ENCODE measurements at regions not wholly inside any gene's neighbourhood (a gene's known extent, or its start where the extent isn't known, plus 50 kb on each side); places are given as distances from the start of the nearest gene placed in this dataset.

GRCh38 chr2:6773694-6774044 is 92.0 kb downstream of the CMPK2 start:
- H3K4me3 ChIP-seq (ENCODE audit: low read length) = no peak overlapping the region

DNA sequence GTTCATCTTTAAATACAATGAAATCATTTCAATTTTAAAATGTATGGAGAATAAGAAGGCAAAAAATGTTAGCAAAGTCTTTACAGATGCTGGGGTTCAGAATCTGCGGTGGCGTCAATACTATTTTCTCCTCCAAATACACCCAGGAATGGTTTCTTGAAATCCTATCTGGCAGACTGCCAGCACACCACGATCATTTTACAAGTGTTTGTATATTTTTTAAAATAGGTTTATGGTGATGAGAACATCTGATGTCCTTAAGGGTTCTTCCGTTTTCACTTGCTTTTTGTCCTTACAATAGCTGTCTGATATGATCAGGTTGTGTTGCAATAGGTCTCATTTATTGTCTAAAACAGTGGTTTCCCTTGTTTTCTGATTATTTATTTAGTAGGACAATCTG is 89.6 kb downstream of the CMPK2 start:
- H3K4me3 ChIP-seq (ENCODE audit: low read length) = no peak overlapping the region
- DNase-seq (ENCODE audit: low read depth, low spot score) = no peak

More at GRCh38 chr2:6773694-6774044, 92.0 kb downstream of the CMPK2 start:
- no peak for DNase-seq (ENCODE audit: low read depth, low spot score)

- DNase-seq (ENCODE audit: low read depth, low spot score) = no peak
- H3K4me3 ChIP-seq (ENCODE audit: low read length) = no peak overlapping the region
These were observed 88.1 kb downstream of the CMPK2 start for GRCh38 chr2:6777626-6778025.

- peak; percentile 82 for DNase-seq (ENCODE audit: low read depth, low spot score)
- no peak overlapping the region; the same call in 1 of the 2 replicates for H3K4me3 ChIP-seq (ENCODE audit: low read length)
These were observed 84.9 kb downstream of the CMPK2 start for GRCh38 chr2:6780765-6781274.

DNA sequence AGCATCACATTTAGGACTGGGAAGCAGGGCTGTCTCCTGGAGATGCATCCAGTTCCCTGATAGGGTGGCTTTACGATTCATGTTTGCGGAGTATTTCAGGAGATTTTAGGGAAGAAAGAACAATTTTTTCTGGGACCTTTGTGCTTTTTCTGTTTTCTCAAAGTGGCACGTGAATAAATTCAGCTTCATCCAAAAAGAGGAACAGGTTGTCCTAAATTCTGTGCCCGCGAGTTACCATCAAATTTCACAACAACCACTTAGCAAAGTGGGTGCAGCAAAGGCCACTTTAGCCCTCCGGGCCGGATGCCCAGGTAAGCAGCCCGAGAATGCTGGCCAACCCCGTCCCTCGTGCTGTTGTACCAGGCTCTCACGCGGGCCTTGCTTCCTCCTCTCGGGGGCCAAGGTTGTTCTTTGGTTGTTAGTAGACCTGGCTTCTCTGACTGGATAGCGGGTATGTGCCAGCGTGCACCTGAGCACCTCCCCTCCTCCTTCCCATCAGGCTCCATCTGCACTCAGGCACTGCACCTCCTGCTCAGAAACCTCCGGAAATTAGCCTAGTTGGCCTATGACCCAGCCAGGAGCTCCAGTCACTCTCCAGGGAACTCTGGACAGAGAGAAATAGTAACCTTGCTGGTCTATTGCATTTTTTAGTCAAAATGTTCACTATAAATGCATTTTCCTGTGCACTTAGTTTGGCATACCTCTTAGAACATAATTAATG is 83.0 kb downstream of the CMPK2 start:
- no peak for DNase-seq (ENCODE audit: low read depth, low spot score)
- H3K4me3 ChIP-seq (ENCODE audit: low read length) = no peak overlapping the region

DNA sequence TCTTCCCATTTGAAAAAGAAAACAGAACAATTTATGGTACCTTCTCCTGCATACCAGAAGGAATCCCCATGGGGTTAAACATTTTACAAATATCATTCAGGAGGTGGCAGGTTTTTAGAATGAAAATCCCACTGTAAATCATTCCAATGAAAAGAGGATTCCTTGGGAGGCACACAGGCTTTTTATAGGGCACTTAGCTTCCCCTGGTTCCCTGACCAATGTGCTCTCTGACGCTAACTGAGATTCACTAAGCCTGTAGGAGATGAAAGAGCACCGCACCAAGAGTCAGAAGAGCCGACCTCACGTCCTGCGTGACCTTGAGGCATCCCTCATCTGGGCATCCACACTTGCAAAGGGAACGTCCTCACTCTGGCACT is 82.5 kb downstream of the CMPK2 start:
- H3K4me3 ChIP-seq (ENCODE audit: low read length) = no peak overlapping the region
- DNase-seq (ENCODE audit: low read depth, low spot score) = no peak

GRCh38 chr2:6784291-6784690 is 81.4 kb downstream of the CMPK2 start:
- no peak overlapping the region for H3K4me3 ChIP-seq (ENCODE audit: low read length)
- DNase-seq (ENCODE audit: low read depth, low spot score) = no peak

DNA sequence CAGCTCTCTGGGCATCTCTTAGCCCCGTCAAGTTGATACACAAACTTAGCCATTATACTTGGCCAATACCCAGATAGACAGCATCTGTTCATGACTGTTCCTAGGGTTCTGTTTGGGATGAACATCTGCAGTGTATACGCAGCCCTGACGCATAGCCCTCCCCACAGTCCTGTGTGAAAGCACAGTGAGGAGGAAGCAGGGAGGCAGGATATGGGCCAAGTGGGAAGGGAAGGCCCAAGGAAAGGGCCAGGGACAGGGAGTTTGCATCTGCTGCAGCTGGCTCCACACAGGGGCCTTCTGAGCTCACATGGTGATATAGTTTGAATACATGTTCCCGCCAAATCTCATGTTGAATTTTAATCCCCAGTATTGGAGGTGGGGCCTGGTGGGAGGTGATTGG is 80.2 kb downstream of the CMPK2 start:
- no peak for DNase-seq (ENCODE audit: low read depth, low spot score)
- no peak overlapping the region for H3K4me3 ChIP-seq (ENCODE audit: low read length)

- DNase-seq (ENCODE audit: low read depth, low spot score) = no peak
- H3K4me3 ChIP-seq (ENCODE audit: low read length) = no peak overlapping the region
These were observed 78.3 kb downstream of the CMPK2 start for GRCh38 chr2:6787376-6787775.

GRCh38 chr2:6788614-6789013 is 77.1 kb downstream of the CMPK2 start:
- no peak for DNase-seq (ENCODE audit: low read depth, low spot score)
- H3K4me3 ChIP-seq (ENCODE audit: low read length) = no peak overlapping the region

- H3K4me3 ChIP-seq (ENCODE audit: low read length) = no peak overlapping the region
- DNase-seq (ENCODE audit: low read depth, low spot score) = no peak
These were observed 76.1 kb downstream of the CMPK2 start for GRCh38 chr2:6789559-6790138.

- no peak overlapping the region for H3K4me3 ChIP-seq (ENCODE audit: low read length)
- DNase-seq (ENCODE audit: low read depth, low spot score) = no peak
These were observed 74.0 kb downstream of the CMPK2 start for GRCh38 chr2:6791682-6792081.

- DNase-seq (ENCODE audit: low read depth, low spot score) = no peak
- H3K4me3 ChIP-seq (ENCODE audit: low read length) = no peak overlapping the region
These were observed 72.8 kb downstream of the CMPK2 start for GRCh38 chr2:6792883-6793282.

DNA sequence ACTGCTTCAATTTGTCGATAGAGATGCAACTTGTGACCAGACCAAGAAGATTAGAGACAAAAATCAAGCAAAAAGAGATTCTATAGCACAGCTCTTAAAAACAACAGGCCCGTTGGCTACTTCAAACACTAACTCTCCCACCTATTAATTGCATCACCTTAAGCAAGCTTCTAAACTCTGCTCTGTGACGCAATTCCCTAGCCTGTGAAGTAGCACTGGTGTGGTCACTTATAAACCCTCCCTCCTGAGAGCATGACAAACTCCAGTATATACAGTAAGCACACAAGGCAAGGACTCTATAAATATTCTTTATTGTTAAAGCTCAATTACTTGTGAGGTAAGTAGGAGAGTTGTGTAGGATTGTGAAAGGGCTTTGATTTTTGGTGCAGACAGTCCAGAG is 72.3 kb downstream of the CMPK2 start:
- DNase-seq (ENCODE audit: low read depth, low spot score) = no peak

DNA sequence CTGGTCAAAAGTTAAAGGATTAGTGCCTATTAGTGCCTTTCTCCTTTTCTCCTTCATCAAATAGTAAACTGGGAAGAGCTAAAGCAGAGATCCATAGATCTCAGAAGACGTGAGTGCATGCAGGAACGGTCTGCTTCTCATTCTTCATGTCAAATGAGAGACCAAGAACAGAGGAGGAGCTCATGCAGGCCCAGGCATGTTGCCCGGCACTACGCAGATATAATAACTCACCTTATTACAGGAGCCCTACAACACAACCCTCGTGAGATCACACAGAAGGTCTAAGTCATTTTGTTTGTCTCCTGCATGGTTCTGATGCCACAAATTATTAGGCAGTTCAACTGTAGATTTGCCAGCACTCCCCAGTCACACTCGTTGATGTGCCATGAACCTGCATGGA is 71.8 kb downstream of the CMPK2 start:
- no peak for DNase-seq (ENCODE audit: low read depth, low spot score)
- no peak overlapping the region for H3K4me3 ChIP-seq (ENCODE audit: low read length)

More for the DNA sequence above, 72.3 kb downstream of the CMPK2 start:
- no peak overlapping the region for H3K4me3 ChIP-seq (ENCODE audit: low read length)

DNA sequence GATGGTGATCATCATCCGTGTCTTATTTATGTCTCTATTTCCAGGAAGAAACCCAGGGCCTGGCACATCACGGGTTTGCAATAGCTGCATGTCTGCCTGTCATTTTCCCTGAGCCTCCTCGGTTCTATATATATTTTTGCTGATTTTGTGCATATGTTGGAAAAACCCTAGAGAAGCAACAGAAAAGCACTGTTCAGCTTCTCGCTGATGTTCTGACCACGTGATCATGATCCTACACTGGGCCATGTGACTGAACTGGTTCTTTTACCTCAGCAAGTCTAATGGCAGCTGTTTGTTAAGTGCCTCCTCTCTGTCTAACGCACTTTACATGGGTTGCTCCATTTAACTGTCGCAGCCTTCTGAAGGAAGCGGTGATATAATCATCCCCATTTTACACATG is 71.3 kb downstream of the CMPK2 start:
- H3K4me3 ChIP-seq (ENCODE audit: low read length) = no peak overlapping the region
- DNase-seq (ENCODE audit: low read depth, low spot score) = no peak

Measured in Jurkat, Clone E6-1 (cell line).